Neural progenitor cell (in vitro differentiated cells): ENCODE measurements at regions not wholly inside any gene's neighbourhood (a gene's known extent, or its start where the extent isn't known, plus 50 kb on each side); places are given as distances from the start of the nearest gene placed in this dataset.

Experiments
- DNase-seq: peaks from one replicate; pipeline ENCODE4 v3.0.0-alpha.2; 2016; ENCODE audit warnings: low spot score
- H2AFZ ChIP-seq: fragments of 200-600 bp; sonication (generic); replicated peaks from 2 replicates; pipeline ENCODE4 v1.6.1; 2016; ENCODE audit warnings: antibody characterized with exemption
- H3F3A ChIP-seq: fragments of 200-600 bp; sonication (generic); 2 replicates; pipeline ENCODE4 v1.6.1; 2016; ENCODE audit warnings: antibody characterized with exemption, low read depth
- H3K27ac ChIP-seq: fragments of 200-600 bp; sonication (generic); 2 replicates; pipeline ENCODE4 v1.5.1; 2016; ENCODE audit warnings: mild to moderate bottlenecking
- H3K27me3 ChIP-seq: fragments of 200-600 bp; sonication (generic); 2 replicates; pipeline ENCODE4 v1.6.1; 2016; ENCODE audit warnings: mild to moderate bottlenecking, moderate library complexity
- H3K36me3 ChIP-seq: fragments of 200-600 bp; sonication (generic); 2 replicates; pipeline ENCODE4 v1.5.1; 2016
- H3K4me1 ChIP-seq: fragments of 200-600 bp; sonication (generic); 2 replicates; pipeline ENCODE4 v1.6.1; 2016; ENCODE audit warnings: mixed run types
- H3K4me2 ChIP-seq: fragments of 200-600 bp; sonication (generic); 2 replicates; pipeline ENCODE4 v1.6.1; 2016
- H3K4me3 ChIP-seq: fragments of 200-600 bp; sonication (generic); 2 replicates; pipeline ENCODE4 v1.5.1; 2016
- H3K79me2 ChIP-seq: fragments of 200-600 bp; sonication (generic); 2 replicates; pipeline ENCODE4 v1.6.1; 2016; ENCODE audit warnings: low read depth
- H3K9ac ChIP-seq: fragments of 200-600 bp; sonication (generic); 2 replicates; pipeline ENCODE4 v1.6.1; 2016
- H3K9me3 ChIP-seq: fragments of 200-600 bp; sonication (generic); 2 replicates; pipeline ENCODE4 v1.5.1; 2016; ENCODE audit warnings: low read depth
- H4K20me1 ChIP-seq: fragments of 200-600 bp; sonication (generic); 2 replicates; pipeline ENCODE4 v1.6.1; 2016; ENCODE audit warnings: low read depth
- H3K27ac Mint-ChIP-seq: 3 replicates; pipeline ENCODE4 v1.8.0; 2021; ENCODE audit warnings: mixed read lengths
- H3K27me3 Mint-ChIP-seq: 2 replicates; pipeline ENCODE4 v1.8.0; 2022; ENCODE audit warnings: low read depth, mild to moderate bottlenecking, inconsistent platforms, moderate library complexity, mixed read lengths; ENCODE audit not compliant: insufficient read depth
- H3K36me3 Mint-ChIP-seq: 3 replicates; pipeline ENCODE4 v1.8.0; 2021; ENCODE audit warnings: mixed read lengths
- H3K4me1 Mint-ChIP-seq: 3 replicates; pipeline ENCODE4 v1.8.0; 2021; ENCODE audit warnings: mixed read lengths
- H3K4me3 Mint-ChIP-seq: 3 replicates; pipeline ENCODE4 v1.8.0; 2021; ENCODE audit warnings: mild to moderate bottlenecking, moderate library complexity, mixed read lengths
- H3K9me3 Mint-ChIP-seq: 3 replicates; pipeline ENCODE4 v1.8.0; 2020; ENCODE audit warnings: mixed read lengths
- EZH2 ChIP-seq: fragments of 200-600 bp; sonication (generic); IDR thresholded peaks from 2 replicates; pipeline ENCODE4 v1.6.1; 2017; ENCODE audit warnings: antibody characterized with exemption, mild to moderate bottlenecking, moderate library complexity
- EZH2phosphoT487 ChIP-seq: fragments of 200-600 bp; sonication (generic); IDR thresholded peaks from 2 replicates; pipeline ENCODE4 v1.6.1; 2017; ENCODE audit warnings: antibody characterized with exemption
- TF ChIP-seq, protein P1 (sequence below): fragments of 200-600 bp; sonication (generic); IDR thresholded peaks from 2 replicates; pipeline ENCODE4 v1.5.1; 2017; ENCODE audit warnings: antibody characterized with exemption, mild to moderate bottlenecking

DNA sequence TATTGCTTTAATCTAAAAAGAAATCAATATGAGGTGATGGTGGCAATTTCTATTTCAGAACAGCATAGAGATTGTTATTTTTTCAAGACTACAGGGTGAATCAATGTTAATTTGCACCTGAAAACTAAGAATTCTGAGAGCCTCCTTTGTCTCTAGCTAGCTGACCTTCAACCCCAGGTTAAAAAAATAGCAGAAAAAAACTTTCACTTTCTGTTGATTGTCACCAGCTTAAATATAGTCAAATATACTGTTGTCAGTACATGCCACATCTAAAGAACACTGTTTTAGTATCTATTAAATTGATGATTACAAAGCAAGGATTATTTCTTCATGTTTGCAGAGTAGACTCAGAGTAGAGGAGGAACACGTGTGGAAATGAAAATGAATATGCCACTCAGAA lies 1371.4 kb downstream of the MAT2B start:
- H3K4me3 Mint-ChIP-seq: no peak overlapping the region

DNA sequence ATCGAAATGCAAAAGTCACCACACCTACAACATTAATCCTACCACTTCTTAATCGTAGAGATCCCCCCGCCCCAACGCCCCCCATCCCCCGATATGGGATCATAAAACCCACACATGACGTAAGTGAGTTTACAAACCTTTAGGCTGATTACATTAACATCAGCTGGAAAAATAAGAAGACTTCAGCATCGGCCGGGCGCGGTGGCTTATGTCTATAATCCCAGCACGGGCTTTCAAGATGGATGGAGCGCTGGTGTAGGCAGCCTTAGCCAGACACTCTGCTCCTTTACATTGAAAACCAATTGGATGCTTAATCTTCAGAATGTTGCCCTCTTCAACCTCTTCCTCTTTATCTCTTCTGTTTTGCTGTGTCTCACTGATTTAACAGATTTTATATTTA lies 1376.0 kb downstream of the MAT2B start:
- H3K36me3 ChIP-seq: no peaks in the 10 kb centered on the region
- no peaks in the 10 kb centered on the region for H3K4me1 ChIP-seq
- no peak overlapping the region for H3K4me3 Mint-ChIP-seq
- no peaks in the 10 kb centered on the region for H3F3A ChIP-seq
- no peaks in the 10 kb centered on the region for H3K9me3 ChIP-seq
- no peaks in the 10 kb centered on the region for H3K27me3 ChIP-seq
- no peak overlapping the region for H3K4me2 ChIP-seq
- no peaks in the 10 kb centered on the region for H3K4me1 Mint-ChIP-seq
- H3K27me3 Mint-ChIP-seq: no peaks in the 10 kb centered on the region
- no peak overlapping the region for H3K4me3 ChIP-seq
- H4K20me1 ChIP-seq: no peaks in the 10 kb centered on the region
- no peak overlapping the region for H3K9ac ChIP-seq
- no peaks in the 10 kb centered on the region for H3K79me2 ChIP-seq
- no peak for DNase-seq
- H3K27ac Mint-ChIP-seq: no peak overlapping the region
- no peak for TF ChIP-seq EZH2phosphoT487
- TF ChIP-seq EZH2: no peak
- TF ChIP-seq, protein P1, sequence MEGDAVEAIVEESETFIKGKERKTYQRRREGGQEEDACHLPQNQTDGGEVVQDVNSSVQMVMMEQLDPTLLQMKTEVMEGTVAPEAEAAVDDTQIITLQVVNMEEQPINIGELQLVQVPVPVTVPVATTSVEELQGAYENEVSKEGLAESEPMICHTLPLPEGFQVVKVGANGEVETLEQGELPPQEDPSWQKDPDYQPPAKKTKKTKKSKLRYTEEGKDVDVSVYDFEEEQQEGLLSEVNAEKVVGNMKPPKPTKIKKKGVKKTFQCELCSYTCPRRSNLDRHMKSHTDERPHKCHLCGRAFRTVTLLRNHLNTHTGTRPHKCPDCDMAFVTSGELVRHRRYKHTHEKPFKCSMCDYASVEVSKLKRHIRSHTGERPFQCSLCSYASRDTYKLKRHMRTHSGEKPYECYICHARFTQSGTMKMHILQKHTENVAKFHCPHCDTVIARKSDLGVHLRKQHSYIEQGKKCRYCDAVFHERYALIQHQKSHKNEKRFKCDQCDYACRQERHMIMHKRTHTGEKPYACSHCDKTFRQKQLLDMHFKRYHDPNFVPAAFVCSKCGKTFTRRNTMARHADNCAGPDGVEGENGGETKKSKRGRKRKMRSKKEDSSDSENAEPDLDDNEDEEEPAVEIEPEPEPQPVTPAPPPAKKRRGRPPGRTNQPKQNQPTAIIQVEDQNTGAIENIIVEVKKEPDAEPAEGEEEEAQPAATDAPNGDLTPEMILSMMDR: no peak
- H3K36me3 Mint-ChIP-seq: no peaks in the 10 kb centered on the region
- no peak overlapping the region for H2AFZ ChIP-seq
- H3K27ac ChIP-seq: no peak overlapping the region
- H3K9me3 Mint-ChIP-seq: peaks cover under 1% of the 10 kb centered on the region

More for the DNA sequence above, 1371.4 kb downstream of the MAT2B start:
- H3K4me2 ChIP-seq: no peak overlapping the region
- H4K20me1 ChIP-seq: no peaks in the 10 kb centered on the region
- Mint-ChIP-seq H3K9me3 (peaks cover 6% of the 10 kb centered on the region), H3K4me1 (no peaks in the 10 kb centered on the region), H3K36me3 (no peaks in the 10 kb centered on the region), H3K27ac (no peak overlapping the region), H3K27me3 (no peaks in the 10 kb centered on the region)
- H3F3A ChIP-seq: no peaks in the 10 kb centered on the region
- no peak overlapping the region for H3K27ac ChIP-seq
- TF ChIP-seq, protein P1: no peak
- TF ChIP-seq EZH2 (no peak), EZH2phosphoT487 (no peak)
- H2AFZ ChIP-seq: no peak overlapping the region
- H3K4me1 ChIP-seq: no peaks in the 10 kb centered on the region
- H3K9ac ChIP-seq: no peak overlapping the region
- no peaks in the 10 kb centered on the region for H3K79me2 ChIP-seq
- H3K4me3 ChIP-seq: no peak overlapping the region
- H3K9me3 ChIP-seq: no peaks in the 10 kb centered on the region
- H3K36me3 ChIP-seq: no peaks in the 10 kb centered on the region
- H3K27me3 ChIP-seq: no peaks in the 10 kb centered on the region
- no peak for DNase-seq

DNA sequence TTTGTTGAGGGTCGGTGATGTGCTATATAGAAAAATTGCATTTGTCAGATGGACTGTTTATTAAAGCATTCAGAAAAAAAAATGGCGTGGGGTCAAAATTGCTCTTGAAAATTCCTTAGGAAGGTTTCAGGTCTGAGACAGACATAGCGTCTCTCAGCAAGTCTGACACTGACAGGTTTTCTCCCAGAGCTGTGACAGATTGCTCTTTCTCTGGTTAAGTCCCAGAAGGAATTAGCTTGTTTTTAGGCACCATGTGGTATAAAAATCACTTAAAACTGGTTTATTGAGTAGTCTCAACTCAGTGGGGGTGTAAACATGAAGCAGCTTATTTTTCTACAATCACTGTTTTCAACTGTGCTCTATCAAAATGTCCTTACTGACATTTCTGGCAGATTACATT lies 1379.8 kb downstream of the MAT2B start:
- H3K36me3 Mint-ChIP-seq: no peaks in the 10 kb centered on the region
- H3K36me3 ChIP-seq: no peaks in the 10 kb centered on the region
- no peaks in the 10 kb centered on the region for H3K27me3 Mint-ChIP-seq
- no peak overlapping the region for H3K4me3 Mint-ChIP-seq
- H3K27me3 ChIP-seq: no peaks in the 10 kb centered on the region
- DNase-seq: no peak
- TF ChIP-seq EZH2phosphoT487: no peak
- no peak for TF ChIP-seq EZH2
- TF ChIP-seq, protein P1: no peak
- H3K9me3 Mint-ChIP-seq: no peaks in the 10 kb centered on the region
- H3F3A ChIP-seq: no peaks in the 10 kb centered on the region
- no peak overlapping the region for H3K4me3 ChIP-seq
- H3K4me1 ChIP-seq: no peaks in the 10 kb centered on the region
- H3K4me1 Mint-ChIP-seq: no peaks in the 10 kb centered on the region
- H3K27ac Mint-ChIP-seq: no peak overlapping the region
- no peak overlapping the region for H3K9ac ChIP-seq
- H3K4me2 ChIP-seq: no peak overlapping the region
- no peaks in the 10 kb centered on the region for H3K79me2 ChIP-seq
- H2AFZ ChIP-seq: no peak overlapping the region
- no peaks in the 10 kb centered on the region for H3K9me3 ChIP-seq
- no peak overlapping the region for H3K27ac ChIP-seq
- no peaks in the 10 kb centered on the region for H4K20me1 ChIP-seq

DNA sequence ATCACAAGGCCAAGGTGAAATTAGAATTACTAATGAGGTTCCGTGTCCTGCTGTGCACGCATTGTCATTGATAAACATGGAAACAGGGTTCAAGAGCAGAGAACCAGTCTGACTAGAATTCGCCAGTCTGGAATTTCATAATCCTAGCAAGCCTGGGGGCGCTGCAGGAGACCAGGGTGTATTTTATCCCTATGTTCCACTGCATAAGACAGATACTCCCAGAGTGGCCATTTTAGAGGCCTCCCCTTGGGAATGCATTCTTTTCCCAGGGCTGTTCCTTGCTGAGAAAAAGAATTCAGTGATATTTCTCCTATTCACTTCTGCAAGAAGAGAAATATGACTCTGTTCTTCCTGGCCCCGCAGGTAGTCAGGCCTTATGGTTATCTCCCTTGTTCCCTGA lies 1387.7 kb downstream of the MAT2B start:
- DNase-seq: no peak
- H3K4me2 ChIP-seq: no peak overlapping the region
- H3K9me3 ChIP-seq: no peaks in the 10 kb centered on the region
- H2AFZ ChIP-seq: no peak overlapping the region
- no peaks in the 10 kb centered on the region for H3K27me3 Mint-ChIP-seq
- no peaks in the 10 kb centered on the region for H3K4me1 Mint-ChIP-seq
- no peaks in the 10 kb centered on the region for H3F3A ChIP-seq
- no peaks in the 10 kb centered on the region for H3K4me1 ChIP-seq
- no peaks in the 10 kb centered on the region for H3K27me3 ChIP-seq
- H3K79me2 ChIP-seq: no peaks in the 10 kb centered on the region
- H3K9ac ChIP-seq: no peak overlapping the region
- no peak overlapping the region for H3K27ac ChIP-seq
- no peaks in the 10 kb centered on the region for H3K36me3 Mint-ChIP-seq
- no peak overlapping the region for H3K4me3 Mint-ChIP-seq
- H3K36me3 ChIP-seq: no peaks in the 10 kb centered on the region
- no peak overlapping the region for H3K27ac Mint-ChIP-seq
- TF ChIP-seq, protein P1: no peak
- TF ChIP-seq EZH2phosphoT487: no peak
- no peak for TF ChIP-seq EZH2
- peaks cover 5% of the 10 kb centered on the region for H3K9me3 Mint-ChIP-seq
- H3K4me3 ChIP-seq: no peak overlapping the region
- no peaks in the 10 kb centered on the region for H4K20me1 ChIP-seq
